ENCODE measurements at regions not wholly inside any gene's neighbourhood (a gene's known extent, or its start where the extent isn't known, plus 50 kb on each side); places are given as distances from the start of the nearest gene placed in this dataset.

GRCh38 chr12:74626397-74626796 is 88.8 kb downstream of the ATXN7L3B start:
- TF ChIP-seq ZNF354B (CRISPR knock-in tag; IDR thresholded peaks at IDR 0.05), result no peak
- no peak for TF ChIP-seq SETDB1 (CRISPR knock-in tag; IDR thresholded peaks at IDR 0.05; ENCODE audit: borderline replicate concordance)
- TF ChIP-seq NFKB2 (CRISPR knock-in tag; IDR thresholded peaks at IDR 0.05; ENCODE audit: borderline replicate concordance), result no peak
- no peak for TF ChIP-seq SP1 (IDR thresholded peaks at IDR 0.05)
- no peak for TF ChIP-seq SP1 (CRISPR knock-in tag; IDR thresholded peaks at IDR 0.05)
- no peak for TF ChIP-seq CTCF (CRISPR knock-in tag; IDR thresholded peaks at IDR 0.05)
- TF ChIP-seq BORCS8-MEF2B (CRISPR knock-in tag; IDR thresholded peaks at IDR 0.05), result no peak
- TF ChIP-seq SIN3A (IDR thresholded peaks at IDR 0.05; ENCODE audit: borderline replicate concordance, low read depth, low read length), result no peak
- no peak for TF ChIP-seq MAX (IDR thresholded peaks at IDR 0.05)
- TF ChIP-seq POLR2AphosphoS5 (IDR thresholded peaks at IDR 0.05; ENCODE audit: low read depth, low read length), result no peak
- TF ChIP-seq ZBTB43 (CRISPR knock-in tag; conservative IDR thresholded peaks at IDR 0.05), result no peak
- no peak for TF ChIP-seq ARNTL (CRISPR knock-in tag; IDR thresholded peaks at IDR 0.05)
- no peak for TF ChIP-seq ZNF12 (CRISPR knock-in tag; IDR thresholded peaks at IDR 0.05)

Data from HepG2 (cell line).